Hematopoietic multipotent progenitor cell treated with erythropoietin and hydrocortisone succinate and interleukin-3 and kit ligand, for 17 days (in vitro differentiated cells): ENCODE measurements at regions not wholly inside any gene's neighbourhood (a gene's known extent, or its start where the extent isn't known, plus 50 kb on each side); places are given as distances from the start of the nearest gene placed in this dataset.

Experiments used
- DNase-seq: peaks from one replicate; pipeline ENCODE4 v3.0.0-alpha.2; 2015; ENCODE audit warnings: low spot score

DNA sequence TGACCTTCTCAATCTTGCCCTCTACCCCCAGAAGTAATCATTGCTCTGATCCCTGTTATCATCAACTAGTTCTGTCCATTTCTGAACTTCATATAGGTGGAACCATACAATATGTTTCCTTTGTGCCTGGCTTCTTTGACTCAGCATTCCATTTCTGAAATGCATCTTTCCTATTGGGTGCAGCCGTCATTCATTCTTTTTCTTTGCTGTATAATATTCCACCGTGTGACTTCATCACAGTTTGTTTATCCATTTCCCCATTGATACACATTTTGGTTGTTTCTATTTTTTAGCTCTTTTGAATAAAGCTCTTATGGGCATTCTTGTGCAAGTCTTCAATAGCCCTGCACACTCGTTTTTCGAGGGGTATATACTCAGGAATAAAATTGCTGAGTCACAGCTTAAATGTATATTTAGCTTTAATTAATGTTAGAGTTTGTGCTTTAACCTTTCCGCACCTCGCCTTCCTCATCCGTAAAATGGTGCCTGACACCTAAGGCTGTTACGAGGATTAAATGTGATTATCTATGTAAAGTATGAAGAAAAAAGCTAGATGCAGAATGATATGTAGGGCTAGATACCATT, 491.6 kb downstream of the MIAT start:
- DNase-seq: no peak

DNA sequence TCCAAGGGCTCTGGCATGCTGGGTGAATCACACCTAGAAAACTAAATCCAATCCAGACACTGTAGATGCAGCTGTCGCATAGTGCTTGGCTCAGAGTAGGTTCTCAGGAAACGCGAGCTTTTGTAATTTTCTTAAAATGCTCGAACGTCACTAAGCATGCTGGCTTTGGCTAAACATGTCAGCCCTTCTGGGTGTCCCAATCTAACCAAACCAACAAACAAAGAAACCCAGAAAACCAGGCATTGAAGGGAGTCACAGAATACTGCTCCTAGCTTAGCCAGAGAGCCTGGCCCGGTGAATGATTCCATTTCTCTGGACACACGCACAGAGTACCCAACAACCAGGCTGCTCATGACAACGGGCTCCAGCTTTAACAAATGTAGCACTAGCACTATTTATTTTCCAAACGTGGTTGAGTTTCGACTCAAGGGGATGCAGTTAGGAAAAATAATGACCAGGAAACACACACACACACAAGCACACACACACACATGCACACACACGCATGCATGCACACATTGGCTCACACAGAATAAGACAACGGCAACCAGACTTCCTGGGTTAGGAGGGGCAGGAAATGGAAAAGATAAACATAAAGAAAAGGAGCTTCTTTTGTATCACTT, 492.6 kb downstream of the MIAT start:
- no peak for DNase-seq

DNA sequence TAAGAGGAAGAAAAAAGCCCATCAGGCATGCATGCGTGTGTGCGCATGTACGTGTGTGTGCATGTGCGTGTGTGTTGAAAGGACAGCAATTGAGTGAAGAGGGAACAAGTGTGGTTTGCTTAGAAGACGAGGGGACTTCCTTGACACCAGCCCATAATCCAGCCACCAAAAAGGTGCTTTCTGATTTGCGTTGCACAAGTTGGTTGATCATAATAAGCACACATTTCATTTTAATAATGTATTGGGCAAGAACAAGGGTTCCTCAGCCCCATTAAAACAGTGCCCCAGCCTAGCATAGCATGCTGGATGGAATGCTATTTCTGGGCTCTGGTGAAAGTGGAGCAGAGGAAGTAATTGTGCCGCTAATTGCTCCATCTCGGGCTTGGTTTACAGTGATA, 493.2 kb downstream of the MIAT start:
- no peak for DNase-seq

DNA sequence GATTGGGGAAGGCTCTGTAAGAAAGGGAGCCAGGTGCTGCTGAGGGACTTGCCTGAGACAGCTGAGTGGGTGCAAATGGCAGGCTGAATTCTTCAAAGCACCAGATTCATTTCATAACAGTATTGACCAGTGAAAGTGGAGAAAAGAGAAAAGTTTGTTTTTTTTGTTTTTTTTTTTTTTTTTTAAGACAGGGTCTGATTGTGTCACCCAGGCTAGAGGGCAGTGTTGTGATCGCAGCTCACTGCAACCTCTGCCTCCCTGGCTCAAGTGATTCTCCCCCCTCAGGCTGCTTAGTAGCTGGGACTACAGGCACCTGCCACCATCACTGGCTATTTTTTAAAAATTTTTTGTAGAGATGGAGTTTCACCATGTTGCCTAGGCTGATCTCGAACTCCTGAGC, 494.0 kb downstream of the MIAT start:
- no peak for DNase-seq

DNA sequence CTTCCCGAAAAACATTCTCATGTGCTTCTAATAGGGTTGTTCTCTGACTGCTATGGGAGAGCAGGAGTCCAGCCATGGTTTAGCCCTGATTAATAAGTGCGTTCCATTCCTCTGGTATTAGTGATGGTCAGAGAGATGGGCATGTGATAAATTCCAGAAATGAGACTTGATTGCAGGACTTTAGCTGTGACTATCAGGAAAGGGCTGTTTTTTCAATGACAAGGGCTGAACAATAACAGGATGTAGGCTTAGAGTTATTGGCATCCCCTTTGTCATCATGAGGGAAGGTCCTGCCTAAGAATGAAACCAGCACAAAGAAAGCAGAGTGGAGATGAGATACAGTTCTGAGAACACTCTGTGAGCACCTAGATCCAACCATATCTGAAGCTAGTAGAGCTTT, 494.6 kb downstream of the MIAT start:
- DNase-seq: no peak

DNA sequence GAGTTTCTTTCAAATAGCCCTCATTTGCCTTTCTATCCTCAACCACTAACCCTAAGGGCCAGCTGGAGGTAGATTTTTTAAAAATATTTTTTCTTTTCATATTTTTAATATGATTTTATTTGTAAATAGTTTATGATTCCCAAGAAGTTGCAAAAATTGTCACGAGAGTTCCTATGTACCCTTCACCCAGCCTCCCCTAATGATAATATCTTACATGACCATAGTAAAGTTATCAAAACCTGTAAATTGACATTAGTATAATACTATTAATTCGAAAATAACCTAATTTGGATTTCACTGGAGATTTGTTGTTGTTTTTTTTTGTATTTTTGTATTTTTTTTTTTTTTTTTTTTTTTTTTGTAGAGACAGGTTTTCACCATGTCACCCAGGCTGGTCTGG, 495.5 kb downstream of the MIAT start:
- no peak for DNase-seq

DNA sequence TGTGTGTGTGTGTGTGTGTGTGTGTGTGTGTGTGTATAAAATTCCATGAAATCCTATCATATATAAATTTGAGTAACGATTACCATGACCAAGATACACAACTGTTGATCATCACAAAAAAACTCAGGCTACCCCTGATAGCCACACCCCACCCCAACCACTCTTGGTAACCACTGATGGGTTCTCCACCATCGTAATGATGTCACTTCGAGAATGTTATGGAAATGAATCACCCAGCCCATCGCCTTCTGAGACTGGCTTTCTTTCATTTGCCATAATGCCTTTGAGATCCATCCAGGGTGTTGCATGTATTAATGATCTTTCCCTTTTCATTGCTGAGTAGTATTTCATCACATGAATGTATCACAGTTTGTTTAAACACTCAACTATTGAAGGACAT, 496.0 kb downstream of the MIAT start:
- no peak for DNase-seq

DNA sequence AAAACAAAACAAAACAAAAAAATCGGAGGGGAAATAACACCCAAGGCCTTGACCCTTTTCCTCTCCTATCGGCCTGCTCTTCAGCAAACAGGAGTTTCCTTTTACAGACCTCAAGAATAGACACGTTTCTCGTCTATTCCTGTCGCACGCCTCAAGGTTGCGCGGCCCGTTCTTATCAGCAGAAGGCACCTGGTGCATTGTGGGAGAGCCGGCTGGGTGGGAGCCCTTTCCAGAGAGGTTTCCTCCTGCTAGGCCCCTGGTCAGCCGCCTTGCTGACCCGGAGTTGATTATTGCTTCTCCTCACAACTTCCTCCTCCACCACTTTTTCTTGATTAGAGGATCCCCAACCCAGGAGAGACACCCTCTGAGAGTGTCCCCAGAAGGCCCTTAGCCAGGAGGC, 497.3 kb downstream of the MIAT start:
- DNase-seq: no peak

DNA sequence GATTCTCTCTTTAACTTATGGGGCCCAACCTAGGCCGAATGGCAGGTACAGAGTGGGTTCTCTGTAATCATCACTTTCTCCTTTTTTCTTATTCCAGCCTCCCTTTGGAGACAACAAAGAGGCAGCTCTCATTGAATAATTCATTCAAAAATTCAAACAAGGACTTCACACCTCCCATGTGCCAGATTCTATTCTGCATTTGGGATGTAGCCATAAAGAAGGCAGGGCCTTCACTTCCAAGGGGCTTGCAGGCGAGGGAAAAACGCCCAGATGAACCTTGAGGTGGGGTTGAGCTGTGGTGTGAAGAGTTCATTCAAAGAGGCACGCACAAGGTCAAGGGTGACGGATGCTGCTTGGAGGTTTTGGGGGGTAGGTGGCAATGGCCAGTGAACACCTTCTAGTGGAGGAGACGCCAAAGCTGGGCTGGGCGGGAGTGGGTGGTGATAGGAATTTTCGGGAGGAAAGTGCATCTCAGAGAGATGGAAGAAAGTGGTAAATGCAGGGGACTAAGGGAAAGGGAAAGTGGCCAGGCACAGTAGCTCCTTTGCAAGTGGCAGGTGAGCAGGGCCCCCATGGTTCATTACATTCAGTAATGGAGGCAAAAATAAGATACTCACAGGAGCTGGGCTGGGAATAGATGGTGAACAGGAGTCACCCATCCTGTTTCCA, 499.6 kb downstream of the MIAT start:
- no peak for DNase-seq

DNA sequence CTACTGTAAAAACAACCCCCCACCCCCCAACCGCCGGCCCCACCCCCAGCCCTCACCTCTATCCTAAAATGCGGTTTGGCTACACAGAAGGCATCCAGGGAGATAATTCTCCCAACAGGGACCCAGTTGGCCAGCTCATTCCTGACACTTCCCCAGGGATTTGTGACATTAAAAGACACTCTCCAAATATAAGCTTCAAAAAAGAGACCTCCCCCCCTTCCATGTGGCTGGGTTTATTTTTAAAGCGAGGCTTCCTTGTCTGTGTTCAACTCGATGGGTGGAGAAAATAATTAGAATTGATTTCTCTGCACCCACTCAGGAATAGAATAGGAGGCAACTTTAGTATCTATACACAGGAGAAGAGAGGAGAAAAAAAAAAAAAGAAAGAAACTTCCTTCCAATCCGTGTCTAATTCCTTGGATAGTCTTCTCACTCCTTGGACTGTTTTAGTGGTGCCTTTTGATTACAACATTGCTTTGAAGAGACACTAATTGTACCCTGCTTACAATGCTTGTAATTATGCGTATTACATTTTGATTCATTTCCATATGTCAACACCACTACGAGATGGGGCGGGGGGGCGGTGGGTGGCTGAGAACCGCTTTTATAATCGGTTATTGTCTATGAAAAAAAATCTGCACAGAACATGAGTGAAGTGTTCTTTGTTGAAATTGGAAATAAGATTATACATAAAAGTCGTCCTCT, 500.4 kb downstream of the MIAT start:
- DNase-seq: no peak

DNA sequence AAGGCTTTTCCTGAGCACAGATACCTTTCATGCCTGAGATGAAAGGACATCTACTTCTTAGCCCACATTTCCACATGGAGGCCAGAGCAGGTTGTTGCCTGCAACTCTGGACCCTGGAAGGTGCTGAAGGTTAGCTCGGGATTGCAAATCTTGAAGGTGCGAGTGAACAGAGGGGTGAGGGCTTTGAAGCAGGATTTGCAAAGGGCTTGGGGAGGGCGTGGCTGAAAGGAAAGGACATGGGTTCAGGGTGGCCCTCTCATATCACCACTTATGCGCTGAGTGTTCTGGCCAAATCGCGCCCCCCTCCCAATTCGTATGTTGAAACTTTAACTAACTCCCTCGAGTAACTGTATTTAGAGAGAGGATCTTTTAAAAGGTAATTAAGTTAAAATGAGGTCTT, 501.6 kb downstream of the MIAT start:
- DNase-seq: no peak

DNA sequence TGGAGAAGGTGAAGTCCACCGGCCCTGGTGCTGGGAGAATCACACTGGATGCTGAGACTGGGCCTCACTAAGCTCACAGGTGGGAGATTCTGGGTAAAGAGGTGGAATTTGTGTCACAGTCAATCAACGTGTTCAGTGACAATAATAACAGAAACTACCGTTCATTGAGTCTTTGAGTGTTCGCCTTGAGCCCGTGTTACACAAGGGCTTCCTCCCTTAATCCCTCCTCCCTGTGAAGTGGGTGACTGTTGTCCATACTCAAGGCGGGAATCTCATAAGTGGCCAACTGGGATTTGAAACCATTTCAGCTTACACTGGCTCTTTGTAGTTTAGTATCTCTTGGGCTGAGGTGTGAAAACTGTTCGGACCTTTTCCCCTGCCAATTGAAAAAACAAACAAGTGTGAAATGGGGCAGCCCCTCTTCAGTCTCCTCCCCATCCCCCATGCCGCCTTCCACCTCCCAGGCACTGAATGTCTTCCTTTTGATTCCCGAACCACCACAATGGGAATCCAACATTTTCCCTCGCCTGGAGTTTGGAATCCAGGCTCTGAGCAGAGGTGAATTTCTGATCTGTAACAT, 502.4 kb downstream of the MIAT start:
- no peak for DNase-seq

DNA sequence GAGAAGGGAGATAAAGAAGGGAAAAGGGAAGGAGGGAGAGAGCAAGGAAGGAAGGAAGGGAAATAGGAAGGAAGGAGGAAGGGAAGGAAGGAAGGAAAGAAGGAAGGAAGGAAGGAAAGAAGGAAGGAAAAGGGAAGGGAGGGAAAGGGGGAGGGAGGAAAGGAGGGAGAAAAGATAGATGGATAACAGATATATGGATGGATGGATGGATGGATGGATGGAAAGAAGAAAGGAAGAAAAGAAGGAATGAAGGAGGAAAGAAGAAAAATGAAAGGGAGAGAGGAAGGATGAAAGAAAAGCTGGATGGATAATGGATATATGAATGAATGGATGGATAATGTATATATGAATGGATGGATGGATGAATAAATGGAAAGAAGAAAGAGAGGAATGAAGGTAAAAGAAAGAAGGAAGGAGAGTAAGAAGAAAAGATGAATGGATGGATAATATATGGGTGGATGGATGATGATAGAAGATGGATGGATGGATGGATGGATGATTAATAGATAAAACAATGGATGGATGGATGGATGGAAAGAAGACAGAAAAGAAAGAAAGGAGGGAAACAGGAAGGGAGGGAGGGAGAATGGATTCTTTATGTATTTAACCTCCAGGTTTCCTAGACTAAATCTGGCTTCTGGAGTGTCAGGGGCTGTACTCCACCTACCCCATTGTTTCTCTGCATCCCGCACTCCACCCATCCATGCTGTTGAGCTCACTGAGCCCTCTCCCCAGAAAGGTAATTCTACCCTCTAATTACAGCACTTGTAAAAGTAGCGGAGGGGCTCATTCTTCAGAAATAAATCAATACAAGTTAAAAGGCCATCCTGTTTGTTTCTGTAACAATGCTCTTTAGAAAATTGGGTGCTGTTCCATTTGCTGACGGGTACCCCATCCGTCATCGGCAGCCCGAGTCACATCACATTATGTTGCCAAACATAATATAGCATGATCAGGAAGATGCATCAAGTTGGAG, 506.1 kb downstream of the MIAT start:
- no peak for DNase-seq

DNA sequence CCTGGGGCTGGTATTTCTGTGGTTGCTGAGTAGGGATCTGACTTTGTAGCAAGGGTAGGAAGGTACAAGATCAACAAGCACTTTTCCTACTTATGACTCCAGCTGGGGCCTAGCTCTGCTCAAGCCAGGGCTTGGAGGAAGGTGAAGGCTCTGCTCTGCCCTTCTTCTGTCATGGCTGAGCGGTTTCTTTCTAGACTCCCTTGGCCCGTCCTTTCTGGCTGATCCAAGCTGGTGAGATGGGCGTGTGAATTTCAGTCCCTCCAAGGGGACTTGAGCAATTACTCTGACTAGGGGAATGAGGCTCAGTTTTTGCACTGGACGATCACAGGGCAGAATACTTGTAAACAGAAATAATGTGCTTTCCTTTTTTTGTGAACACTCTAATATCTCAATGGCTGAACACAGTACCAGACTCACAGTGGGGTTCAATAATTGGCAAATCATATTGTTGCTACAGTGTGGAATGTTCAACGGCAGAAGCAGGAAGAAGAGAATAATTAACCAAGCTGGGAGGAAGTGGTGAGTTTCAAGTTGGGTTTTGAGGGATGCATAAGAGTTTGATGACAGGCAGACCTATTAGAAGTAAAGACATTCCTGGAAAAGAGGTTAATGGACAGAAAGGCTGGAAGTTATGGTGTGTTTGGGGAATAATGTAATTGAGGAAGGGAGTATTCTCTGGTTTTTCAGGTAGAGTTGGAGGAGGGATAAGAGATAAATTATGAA, 507.6 kb downstream of the MIAT start:
- DNase-seq: no peak

DNA sequence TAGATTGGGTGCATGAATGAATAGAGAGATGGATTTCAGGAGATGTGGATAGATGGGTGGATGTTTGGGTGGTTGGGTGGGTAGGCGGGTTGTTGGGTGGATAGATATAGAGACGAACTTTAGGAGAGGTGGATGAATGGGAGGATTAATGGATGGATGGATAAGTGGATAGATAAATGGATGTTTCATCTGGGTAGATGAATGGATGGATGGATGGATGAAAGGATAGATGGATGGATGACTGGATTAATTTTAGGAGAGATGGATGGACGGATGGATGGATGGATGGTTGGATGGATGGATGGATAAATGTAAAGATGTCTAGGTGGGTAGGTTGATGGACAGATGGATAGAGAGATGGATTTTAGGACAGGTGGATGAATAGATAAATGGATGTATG, 511.3 kb downstream of the MIAT start:
- no peak for DNase-seq

DNA sequence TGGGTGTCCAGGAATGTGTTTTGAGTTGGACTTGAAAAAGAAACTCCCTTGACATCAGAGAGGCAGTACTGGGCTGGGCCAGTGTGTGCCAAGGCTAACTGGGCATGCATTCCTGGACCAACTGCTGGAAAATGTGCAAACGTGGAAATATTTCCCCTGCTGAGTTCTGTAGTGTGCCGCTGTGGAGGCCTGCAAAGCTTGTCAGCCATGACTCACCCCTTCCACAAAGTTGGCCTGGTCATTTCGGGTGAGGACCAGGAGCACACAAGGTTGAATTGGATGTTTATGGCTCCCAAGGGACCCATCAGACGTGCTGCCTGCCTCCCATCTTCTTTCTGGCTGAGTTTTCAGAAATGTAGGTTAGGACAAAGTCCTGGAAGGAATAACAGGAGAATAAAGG, 513.1 kb downstream of the MIAT start:
- no peak for DNase-seq

DNA sequence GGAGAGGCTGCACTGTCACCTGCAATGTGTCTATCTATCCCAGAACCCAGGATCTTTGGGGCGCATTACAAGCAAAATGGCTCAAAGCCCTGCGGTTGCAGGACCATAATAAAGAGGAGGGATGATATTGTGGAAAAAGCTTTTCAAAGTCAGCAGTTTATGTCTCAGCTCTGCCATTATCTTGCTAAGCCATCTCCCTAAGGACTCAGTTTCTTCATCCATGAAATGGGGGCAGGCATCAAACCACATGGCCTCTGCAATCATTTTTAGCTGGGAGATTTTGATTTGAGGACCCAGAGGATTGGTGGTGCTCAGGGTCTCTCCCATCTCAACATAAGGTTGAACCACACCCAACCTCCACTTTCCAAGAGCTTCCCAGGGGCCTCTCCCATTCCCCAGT, 513.8 kb downstream of the MIAT start:
- DNase-seq: no peak

DNA sequence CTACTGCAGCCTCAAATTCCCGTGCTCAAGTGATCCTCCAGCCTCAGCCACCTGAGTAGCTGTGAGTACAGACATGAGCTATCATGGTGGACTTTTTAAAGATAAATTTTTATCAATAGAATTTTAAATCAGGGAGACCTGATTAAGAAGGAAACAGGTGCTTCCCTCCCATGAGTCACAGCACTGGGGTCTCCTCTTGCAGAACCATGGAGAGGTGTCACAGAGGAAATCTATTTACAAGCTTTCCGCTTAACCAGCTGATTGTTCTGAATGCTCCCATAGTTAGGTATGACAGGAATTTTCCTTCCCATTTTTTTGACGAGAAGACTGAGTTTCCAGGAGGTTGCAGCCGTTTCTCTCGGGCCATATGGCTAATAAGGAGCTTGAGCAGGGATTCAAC, 516.1 kb downstream of the MIAT start:
- no peak for DNase-seq

DNA sequence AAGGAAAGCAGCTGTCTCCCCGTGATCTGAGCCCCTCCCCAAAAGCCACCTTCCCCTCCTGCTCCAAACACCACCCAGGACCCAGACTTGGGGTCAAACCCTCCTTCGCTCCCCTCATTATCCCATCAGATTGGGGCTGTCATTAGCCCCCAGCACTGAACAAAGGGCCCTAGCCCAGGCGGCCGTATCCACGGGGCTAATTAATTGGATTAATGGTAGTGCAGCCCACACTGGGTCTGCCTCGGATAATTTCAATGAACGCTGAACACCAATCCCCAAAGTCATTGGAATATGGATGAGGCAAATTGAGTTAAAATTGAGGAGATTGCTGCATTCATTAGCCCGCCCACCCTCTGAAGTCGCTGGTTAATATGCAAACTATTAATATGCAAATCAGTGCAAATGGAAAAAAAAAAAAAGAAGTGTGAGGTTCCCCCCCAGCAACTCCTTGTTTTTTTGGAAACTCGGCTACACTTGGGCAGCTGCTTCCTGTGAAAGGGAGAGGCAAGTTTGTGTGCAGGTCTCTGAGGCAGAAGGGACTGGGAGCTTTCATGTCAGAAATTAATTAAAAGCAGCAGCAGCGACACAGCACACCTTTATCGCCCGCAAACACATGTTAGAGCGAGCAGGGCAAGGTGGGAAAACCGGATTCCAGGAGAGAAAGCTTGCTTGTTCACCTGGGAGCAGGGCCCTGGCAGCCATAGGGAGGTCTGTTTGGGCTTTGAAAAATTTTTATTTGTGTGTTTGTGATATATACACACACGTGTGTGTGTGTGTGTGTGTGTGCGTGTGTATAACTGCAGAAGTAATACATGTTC, 517.8 kb downstream of the MIAT start:
- DNase-seq: no peak

DNA sequence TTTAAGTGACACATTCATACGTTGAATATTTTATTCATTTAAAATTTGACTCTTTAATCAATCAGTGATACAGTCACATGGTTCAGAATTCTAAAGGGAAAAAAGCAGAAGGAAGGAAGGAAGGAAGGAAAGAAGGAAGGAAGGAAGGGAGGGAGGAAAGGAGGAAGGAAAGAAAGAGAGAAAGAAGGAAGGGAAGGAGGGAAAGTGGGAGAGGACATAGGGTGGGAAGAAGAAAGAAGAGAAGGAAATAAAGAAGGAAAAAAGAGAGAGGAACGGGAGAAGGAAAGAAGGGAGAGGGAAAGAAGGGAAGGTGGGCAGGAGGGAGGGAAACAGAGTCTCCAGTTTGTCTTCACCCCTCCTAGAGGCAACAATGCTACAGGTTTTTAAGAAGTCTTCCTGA, 518.6 kb downstream of the MIAT start:
- no peak for DNase-seq
